Amniotic epithelial cell (primary cell): ENCODE measurements at regions not wholly inside any gene's neighbourhood (a gene's known extent, or its start where the extent isn't known, plus 50 kb on each side); places are given as distances from the start of the nearest gene placed in this dataset.
"Not testable (repeated sequence)": the region's sequence is repeated elsewhere in the genome, so short reads cannot be mapped to it uniquely, and the experiment has no call there.

ENCODE experiments used
- DNase-seq: peaks from one replicate; pipeline ENCODE4 v3.0.0-alpha.2; 2010; ENCODE audit warnings: low read depth

GRCh38 chr16:17005963-17006362 is 464.8 kb downstream of the XYLT1 start:
- DNase-seq = not testable (repeated sequence)

- DNase-seq = no peak
Observed at GRCh38 chr16:17011712-17012111, 459.0 kb downstream of the XYLT1 start.

- DNase-seq = no peak
Observed at GRCh38 chr16:17013038-17013437, 457.7 kb downstream of the XYLT1 start.

- DNase-seq = no peak
Observed at GRCh38 chr16:17014484-17015121, 456.2 kb downstream of the XYLT1 start.

- DNase-seq = no peak
Observed at GRCh38 chr16:17015702-17016101, 455.1 kb downstream of the XYLT1 start.

GRCh38 chr16:17017442-17017841 is 453.3 kb downstream of the XYLT1 start:
- DNase-seq = no peak

- DNase-seq = no peak
Observed at GRCh38 chr16:17018585-17018939, 452.2 kb downstream of the XYLT1 start.

GRCh38 chr16:17019366-17019765 is 451.4 kb downstream of the XYLT1 start:
- DNase-seq = no peak

GRCh38 chr16:17023606-17024005 is 447.2 kb downstream of the XYLT1 start:
- DNase-seq = no peak

GRCh38 chr16:17024514-17024913 is 446.2 kb downstream of the XYLT1 start:
- DNase-seq = no peak

GRCh38 chr16:17026600-17027242 is 444.0 kb downstream of the XYLT1 start:
- no peak for DNase-seq

GRCh38 chr16:17027488-17028129 is 443.2 kb downstream of the XYLT1 start:
- no peak for DNase-seq

- no peak for DNase-seq
Observed at GRCh38 chr16:17029602-17030350, 441.0 kb downstream of the XYLT1 start.

- no peak for DNase-seq
Observed at GRCh38 chr16:17031484-17032268, 439.1 kb downstream of the XYLT1 start.

- DNase-seq = no peak
Observed at GRCh38 chr16:17032332-17032731, 438.4 kb downstream of the XYLT1 start.

GRCh38 chr16:17034477-17035252 is 436.1 kb downstream of the XYLT1 start:
- DNase-seq = no peak

- DNase-seq = no peak
Observed at GRCh38 chr16:17037499-17037898, 433.3 kb downstream of the XYLT1 start.

GRCh38 chr16:17038415-17038814 is 432.3 kb downstream of the XYLT1 start:
- DNase-seq = no peak

GRCh38 chr16:17049109-17049508 is 421.7 kb downstream of the XYLT1 start:
- not testable (repeated sequence) for DNase-seq

- DNase-seq = no peak
Observed at GRCh38 chr16:17050468-17050867, 420.3 kb downstream of the XYLT1 start.
